Glutamatergic neuron (in vitro differentiated cells): ENCODE measurements at regions not wholly inside any gene's neighbourhood (a gene's known extent, or its start where the extent isn't known, plus 50 kb on each side); places are given as distances from the start of the nearest gene placed in this dataset.

Experiments
- DNase-seq: peaks from one replicate; pipeline ENCODE4 v3.0.0; 2022
- H3K27ac Mint-ChIP-seq: one replicate; pipeline ENCODE4 v1.8.0; 2020; ENCODE audit warnings: mild to moderate bottlenecking, mixed read lengths, inconsistent platforms; ENCODE audit not compliant: unreplicated experiment
- H3K27me3 Mint-ChIP-seq: one replicate; pipeline ENCODE4 v1.8.0; 2020; ENCODE audit warnings: mild to moderate bottlenecking, moderate library complexity, mixed read lengths, inconsistent platforms; ENCODE audit not compliant: unreplicated experiment
- H3K36me3 Mint-ChIP-seq: one replicate; pipeline ENCODE4 v1.8.0; 2020; ENCODE audit warnings: mild to moderate bottlenecking, mixed read lengths, inconsistent platforms; ENCODE audit not compliant: unreplicated experiment
- H3K4me1 Mint-ChIP-seq: one replicate; pipeline ENCODE4 v1.8.0; 2020; ENCODE audit warnings: mild to moderate bottlenecking, low read depth, mixed read lengths, inconsistent platforms; ENCODE audit not compliant: unreplicated experiment
- H3K4me3 Mint-ChIP-seq: one replicate; pipeline ENCODE4 v1.8.0; 2020; ENCODE audit warnings: mild to moderate bottlenecking, mixed read lengths, inconsistent platforms; ENCODE audit not compliant: unreplicated experiment
- H3K9me3 Mint-ChIP-seq: one replicate; pipeline ENCODE4 v1.8.0; 2020; ENCODE audit warnings: mild to moderate bottlenecking, moderate library complexity, mixed read lengths, inconsistent platforms; ENCODE audit not compliant: unreplicated experiment
- TF ChIP-seq, protein P1 (sequence below): fragments of 200-600 bp; sonication (generic); IDR thresholded peaks from one replicate; pipeline ENCODE4 v1.5.0; 2021; ENCODE audit not compliant: partially characterized antibody, unreplicated experiment

DNA sequence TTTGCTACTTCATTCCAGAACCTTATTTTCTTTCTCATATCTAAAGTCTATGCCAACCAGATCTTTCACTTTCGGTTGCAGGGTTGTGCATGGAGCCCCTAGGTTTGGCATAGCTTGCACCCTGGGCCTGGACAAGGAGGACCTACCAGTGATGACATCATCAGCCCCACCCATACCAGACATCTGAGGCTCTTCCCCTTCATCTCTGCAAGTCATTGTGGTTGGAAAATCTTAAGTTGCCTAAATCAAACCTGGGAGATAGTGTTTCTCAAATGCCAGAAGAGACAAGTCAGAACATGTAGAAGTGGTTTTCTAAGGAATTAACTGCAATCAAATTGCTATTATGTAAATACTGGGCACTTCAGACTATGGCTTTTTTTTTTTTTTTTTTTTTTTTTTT, 363.3 kb downstream of the ZNF516 start:
- Mint-ChIP-seq H3K27me3 (peaks cover 2% of the 10 kb centered on the region), H3K9me3 (peaks cover 1% of the 10 kb centered on the region), H3K27ac (no peak overlapping the region), H3K4me3 (no peak overlapping the region), H3K36me3 (peaks cover 9% of the 10 kb centered on the region), H3K4me1 (peaks cover under 1% of the 10 kb centered on the region)
- DNase-seq, result no peak
- TF ChIP-seq, protein P1, sequence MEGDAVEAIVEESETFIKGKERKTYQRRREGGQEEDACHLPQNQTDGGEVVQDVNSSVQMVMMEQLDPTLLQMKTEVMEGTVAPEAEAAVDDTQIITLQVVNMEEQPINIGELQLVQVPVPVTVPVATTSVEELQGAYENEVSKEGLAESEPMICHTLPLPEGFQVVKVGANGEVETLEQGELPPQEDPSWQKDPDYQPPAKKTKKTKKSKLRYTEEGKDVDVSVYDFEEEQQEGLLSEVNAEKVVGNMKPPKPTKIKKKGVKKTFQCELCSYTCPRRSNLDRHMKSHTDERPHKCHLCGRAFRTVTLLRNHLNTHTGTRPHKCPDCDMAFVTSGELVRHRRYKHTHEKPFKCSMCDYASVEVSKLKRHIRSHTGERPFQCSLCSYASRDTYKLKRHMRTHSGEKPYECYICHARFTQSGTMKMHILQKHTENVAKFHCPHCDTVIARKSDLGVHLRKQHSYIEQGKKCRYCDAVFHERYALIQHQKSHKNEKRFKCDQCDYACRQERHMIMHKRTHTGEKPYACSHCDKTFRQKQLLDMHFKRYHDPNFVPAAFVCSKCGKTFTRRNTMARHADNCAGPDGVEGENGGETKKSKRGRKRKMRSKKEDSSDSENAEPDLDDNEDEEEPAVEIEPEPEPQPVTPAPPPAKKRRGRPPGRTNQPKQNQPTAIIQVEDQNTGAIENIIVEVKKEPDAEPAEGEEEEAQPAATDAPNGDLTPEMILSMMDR, result no peak

DNA sequence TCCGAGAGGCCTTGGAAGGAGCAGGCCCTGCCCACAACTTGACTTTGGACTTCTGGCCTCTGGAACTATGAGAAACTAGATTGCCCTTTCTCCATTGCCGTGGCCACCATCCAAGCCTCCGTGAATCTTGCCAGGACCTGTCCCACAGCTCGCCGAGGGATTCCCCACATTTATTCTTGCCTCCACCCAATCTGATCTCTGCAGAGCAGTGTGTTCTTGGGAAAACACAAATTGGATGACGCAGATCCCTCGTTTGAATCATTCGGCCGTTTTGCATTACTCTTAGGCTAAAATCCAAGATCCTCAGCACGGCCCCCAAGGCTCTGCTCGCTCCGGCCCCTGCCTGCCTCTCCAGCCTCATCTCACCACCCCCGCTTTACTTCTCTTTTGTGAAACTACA, 364.2 kb downstream of the ZNF516 start:
- Mint-ChIP-seq H3K27me3 (peaks cover 2% of the 10 kb centered on the region), H3K27ac (no peak overlapping the region), H3K4me3 (no peak overlapping the region), H3K4me1 (no peaks in the 10 kb centered on the region), H3K36me3 (peaks cover 9% of the 10 kb centered on the region), H3K9me3 (peaks cover 1% of the 10 kb centered on the region)
- TF ChIP-seq, protein P1, result no peak
- no peak for DNase-seq

DNA sequence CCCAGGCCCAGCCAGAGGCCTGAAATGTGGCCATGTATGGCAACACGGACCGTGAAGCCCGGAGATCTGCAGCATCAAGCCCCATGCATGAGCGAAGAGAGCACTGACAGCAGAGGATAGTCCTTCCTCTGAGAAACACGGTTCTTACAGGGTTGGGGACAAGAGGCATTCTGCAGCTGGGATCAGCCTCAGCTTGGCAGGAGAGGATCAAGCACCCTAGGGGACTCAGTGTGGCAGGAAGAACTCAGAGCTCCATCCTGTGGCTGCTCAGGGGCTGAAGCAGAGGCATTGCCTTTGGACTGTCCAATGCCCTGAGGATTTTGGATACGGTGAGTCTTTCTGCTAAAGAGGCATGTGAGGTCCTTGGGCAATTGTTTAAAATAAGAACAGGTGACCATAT, 368.7 kb downstream of the ZNF516 start:
- Mint-ChIP-seq H3K27me3 (peaks cover 2% of the 10 kb centered on the region), H3K4me1 (no peaks in the 10 kb centered on the region), H3K27ac (no peak overlapping the region), H3K36me3 (peaks cover 3% of the 10 kb centered on the region), H3K9me3 (no peaks in the 10 kb centered on the region), H3K4me3 (no peak overlapping the region)
- DNase-seq, result peak; percentile 54
- TF ChIP-seq, protein P1, result no peak

DNA sequence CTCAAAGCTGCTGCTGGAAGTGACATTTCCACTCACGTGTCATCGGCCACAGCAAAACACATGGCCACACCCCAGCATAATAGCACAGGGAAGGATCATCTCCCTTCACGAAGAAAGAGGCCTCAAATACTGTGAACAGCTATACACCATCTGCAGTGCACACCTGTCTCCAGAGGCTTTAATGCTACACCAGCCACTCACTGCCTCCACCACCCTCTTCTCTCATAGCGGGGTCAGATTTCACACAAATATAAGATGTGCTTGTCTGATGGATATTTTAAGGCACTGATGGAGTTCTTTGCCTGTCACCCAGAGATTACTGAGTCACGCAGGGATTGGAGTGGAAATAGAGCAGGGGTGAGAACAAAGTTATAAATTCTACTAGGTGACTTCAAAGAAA, 374.0 kb downstream of the ZNF516 start:
- TF ChIP-seq, protein P1, result no peak
- Mint-ChIP-seq H3K4me3 (no peak overlapping the region), H3K27ac (peak overlapping the region; percentile 46), H3K36me3 (no peaks in the 10 kb centered on the region), H3K27me3 (no peaks in the 10 kb centered on the region), H3K4me1 (peaks cover 5% of the 10 kb centered on the region), H3K9me3 (no peaks in the 10 kb centered on the region)
- DNase-seq, result no peak

DNA sequence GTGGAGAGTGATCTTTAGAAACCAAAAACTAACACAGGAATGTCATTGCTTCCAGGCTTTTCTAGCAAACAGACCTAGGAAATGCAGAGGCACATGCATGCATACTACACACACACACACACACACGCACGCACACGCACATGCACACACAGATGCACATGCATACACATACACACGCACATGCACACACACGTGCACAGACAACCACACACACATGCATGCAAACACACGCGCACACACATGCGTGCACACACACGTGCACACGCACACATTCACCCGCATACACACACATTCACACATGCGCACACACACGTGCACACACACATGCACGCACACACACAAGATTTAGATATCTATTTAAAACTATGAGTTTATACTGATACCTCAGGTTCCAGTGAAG, 379.5 kb downstream of the ZNF516 start:
- Mint-ChIP-seq H3K36me3 (peaks cover 9% of the 10 kb centered on the region), H3K27me3 (no peaks in the 10 kb centered on the region), H3K4me1 (no peaks in the 10 kb centered on the region), H3K4me3 (no peak overlapping the region), H3K9me3 (peaks cover 2% of the 10 kb centered on the region), H3K27ac (no peak overlapping the region)
- TF ChIP-seq, protein P1, result no peak
- no peak for DNase-seq
